GM19043 (cell line): ENCODE measurements at regions not wholly inside any gene's neighbourhood (a gene's known extent, or its start where the extent isn't known, plus 50 kb on each side); places are given as distances from the start of the nearest gene placed in this dataset.

Experiments used
- ATAC-seq: cut with Tn5 transposase; IDR thresholded peaks from one replicate; pipeline ENCODE4 v1.9.1; 2021; ENCODE audit warnings: low read depth; ENCODE audit not compliant: unreplicated experiment

- peak; percentile 41 for ATAC-seq
Measured at GRCh38 chr18:34977838-34978532, 63.2 kb upstream of the MAPRE2 start.

- ATAC-seq = no peak
Measured at GRCh38 chr18:34978533-34978893, 62.7 kb upstream of the MAPRE2 start.

- no peak for ATAC-seq
Measured at GRCh38 chr18:34978953-34979608, 62.1 kb upstream of the MAPRE2 start.

GRCh38 chr18:34981487-34981886, 59.7 kb upstream of the MAPRE2 start:
- no peak for ATAC-seq

- no peak for ATAC-seq
Measured at GRCh38 chr18:34985963-34986362, 55.2 kb upstream of the MAPRE2 start.

- ATAC-seq = no peak
Measured at GRCh38 chr18:34990597-34990996, 50.6 kb upstream of the MAPRE2 start.

- no peak for ATAC-seq
Measured at GRCh38 chr18:34991152-34991551, 50.1 kb upstream of the MAPRE2 start.
